MCF 10A (cell line): ENCODE measurements at regions not wholly inside any gene's neighbourhood (a gene's known extent, or its start where the extent isn't known, plus 50 kb on each side); places are given as distances from the start of the nearest gene placed in this dataset.

ENCODE experiments used
- BruUV-seq: library from RNA; stranded (reverse); fragments of 400-500 nt; replicated peaks from 2 replicates; lab custom pipeline; 2021; lab: Mats Ljungman, UMichigan
- CTCF ChIA-PET: fragments of 300-600 bp; sonication (Branson Sonifier 250); formaldehyde crosslinking; extraction: SDS; loops from one replicate; lab custom pipeline; 2021; ENCODE audit warnings: antibody characterized with exemption, inconsistent platforms; lab: Yijun Ruan, JAX
- POLR2A ChIA-PET: fragments of 300-600, 350-650 bp; sonication (Branson Sonifier 250); formaldehyde crosslinking; extraction: SDS; loops from one replicate; lab custom pipeline; 2020; ENCODE audit warnings: antibody characterized with exemption, inconsistent platforms; lab: Yijun Ruan, JAX
- DNase-seq: peaks from one replicate; pipeline ENCODE4 v3.0.0-alpha.2; 2018; ENCODE audit not compliant: unreplicated experiment
- H3K27ac Mint-ChIP-seq: one replicate; pipeline ENCODE4 v1.8.0; 2022; ENCODE audit warnings: mild to moderate bottlenecking, low read depth, mixed read lengths; ENCODE audit not compliant: unreplicated experiment
- H3K27me3 Mint-ChIP-seq: one replicate; pipeline ENCODE4 v1.8.0; 2022; ENCODE audit warnings: mixed read lengths; ENCODE audit not compliant: insufficient read depth, unreplicated experiment
- H3K36me3 Mint-ChIP-seq: one replicate; pipeline ENCODE4 v1.8.0; 2022; ENCODE audit warnings: mild to moderate bottlenecking, moderate library complexity, mixed read lengths; ENCODE audit not compliant: insufficient read depth, unreplicated experiment
- H3K4me1 Mint-ChIP-seq: one replicate; pipeline ENCODE4 v1.8.0; 2022; ENCODE audit warnings: mixed read lengths; ENCODE audit not compliant: insufficient read depth, unreplicated experiment
- H3K4me3 Mint-ChIP-seq: one replicate; pipeline ENCODE4 v1.8.0; 2022; ENCODE audit warnings: mild to moderate bottlenecking, moderate library complexity, mixed read lengths; ENCODE audit not compliant: unreplicated experiment
- H3K9me3 Mint-ChIP-seq: one replicate; pipeline ENCODE4 v1.8.0; 2022; ENCODE audit warnings: mixed read lengths; ENCODE audit not compliant: unreplicated experiment
- CTCF ChIP-seq: fragments of 200-600 bp; IDR thresholded peaks from one replicate; pipeline ENCODE4 v1.8.0; 2022; ENCODE audit warnings: antibody characterized with exemption, mild to moderate bottlenecking; ENCODE audit not compliant: unreplicated experiment
- intact Hi-C: fragments of 100-400 bp; cut with micrococcal nuclease; formaldehyde crosslinking; loops from 2 replicates; pipeline ENCODE4 v1.14.1; 2022

GRCh38 chr12:66048835-66049537 lies 81.6 kb downstream of the LLPH start:
- intact Hi-C loops, result no loop called here
- peak; percentile 75 for DNase-seq
- no peaks in the 10 kb centered on the region for H3K27me3 Mint-ChIP-seq
- H3K27ac Mint-ChIP-seq, result peak overlapping the region; percentile 12
- H3K4me3 Mint-ChIP-seq, result no peak overlapping the region
- no TSS peak for BruUV-seq
- H3K9me3 Mint-ChIP-seq, result no peaks in the 10 kb centered on the region
- POLR2A ChIA-PET, result interaction anchor here (1.2 to 1.5 kb wide), 3 partner anchors 12 to 94 kb away, joined by 3 read pairs; no protein-coding TSS in a partner anchor
- CTCF ChIA-PET, result interaction anchor here (0.6 to 1.2 kb wide), 2 partner anchors 18 to 335 kb away, joined by 3 to 4 read pairs; no protein-coding TSS in a partner anchor
- no peaks in the 10 kb centered on the region for H3K36me3 Mint-ChIP-seq
- TF ChIP-seq CTCF, result no peak
- peaks cover 16% of the 10 kb centered on the region for H3K4me1 Mint-ChIP-seq

- no peaks in the 10 kb centered on the region for H3K27me3 Mint-ChIP-seq
- no TSS peak for BruUV-seq
- DNase-seq, result no peak
- no peak overlapping the region for H3K4me3 Mint-ChIP-seq
- POLR2A ChIA-PET, result interaction anchor here (0.8 to 1.5 kb wide), 3 partner anchors 12 to 93 kb away, joined by 3 read pairs; no protein-coding TSS in a partner anchor
- peak overlapping the region; percentile 12 for H3K27ac Mint-ChIP-seq
- CTCF ChIA-PET, result interaction anchor here (1.2 kb wide), 1 partner anchor 18 kb away, joined by 3 read pairs; no protein-coding TSS in a partner anchor
- no peak for TF ChIP-seq CTCF
- peaks cover 16% of the 10 kb centered on the region for H3K4me1 Mint-ChIP-seq
- no peaks in the 10 kb centered on the region for H3K9me3 Mint-ChIP-seq
- intact Hi-C loops, result no loop called here
- H3K36me3 Mint-ChIP-seq, result no peaks in the 10 kb centered on the region
Measured at GRCh38 chr12:66048218-66048834, 82.2 kb downstream of the LLPH start.

- CTCF ChIA-PET, result interaction anchor here (0.7 to 1.2 kb wide), 2 partner anchors 17 to 1623 kb away, joined by 3 to 4 read pairs; no protein-coding TSS in a partner anchor
Measured at GRCh38 chr12:66047411-66048021, 83.0 kb downstream of the LLPH start.

More at GRCh38 chr12:66047411-66048021, 83.0 kb downstream of the LLPH start:
- DNase-seq, result peak; percentile 20
- Mint-ChIP-seq H3K4me3 (no peak overlapping the region), H3K4me1 (peaks cover 16% of the 10 kb centered on the region), H3K36me3 (no peaks in the 10 kb centered on the region), H3K27me3 (no peaks in the 10 kb centered on the region), H3K9me3 (no peaks in the 10 kb centered on the region), H3K27ac (no peak overlapping the region)
- no peak for TF ChIP-seq CTCF
- intact Hi-C loops, result no loop called here
- no TSS peak for BruUV-seq
- POLR2A ChIA-PET, result interaction anchor here (0.6 to 0.8 kb wide), 2 partner anchors 11 to 48 kb away, joined by 3 to 4 read pairs; no protein-coding TSS in a partner anchor
